ENCODE measurements at regions not wholly inside any gene's neighbourhood (a gene's known extent, or its start where the extent isn't known, plus 50 kb on each side); places are given as distances from the start of the nearest gene placed in this dataset.

GRCh38 chr7:20993693-20994092, 207.0 kb upstream of the SP8 start:
- TF ChIP-seq CTCF (conservative IDR thresholded peaks at IDR 0.05; ENCODE audit: low read length): no peak
- TF ChIP-seq EZH2phosphoT487 (IDR thresholded peaks at IDR 0.05; ENCODE audit: borderline replicate concordance, low read depth, low read length): no peak

All from OCI-LY7 (cell line).